ENCODE measurements at regions not wholly inside any gene's neighbourhood (a gene's known extent, or its start where the extent isn't known, plus 50 kb on each side); places are given as distances from the start of the nearest gene placed in this dataset.

DNA sequence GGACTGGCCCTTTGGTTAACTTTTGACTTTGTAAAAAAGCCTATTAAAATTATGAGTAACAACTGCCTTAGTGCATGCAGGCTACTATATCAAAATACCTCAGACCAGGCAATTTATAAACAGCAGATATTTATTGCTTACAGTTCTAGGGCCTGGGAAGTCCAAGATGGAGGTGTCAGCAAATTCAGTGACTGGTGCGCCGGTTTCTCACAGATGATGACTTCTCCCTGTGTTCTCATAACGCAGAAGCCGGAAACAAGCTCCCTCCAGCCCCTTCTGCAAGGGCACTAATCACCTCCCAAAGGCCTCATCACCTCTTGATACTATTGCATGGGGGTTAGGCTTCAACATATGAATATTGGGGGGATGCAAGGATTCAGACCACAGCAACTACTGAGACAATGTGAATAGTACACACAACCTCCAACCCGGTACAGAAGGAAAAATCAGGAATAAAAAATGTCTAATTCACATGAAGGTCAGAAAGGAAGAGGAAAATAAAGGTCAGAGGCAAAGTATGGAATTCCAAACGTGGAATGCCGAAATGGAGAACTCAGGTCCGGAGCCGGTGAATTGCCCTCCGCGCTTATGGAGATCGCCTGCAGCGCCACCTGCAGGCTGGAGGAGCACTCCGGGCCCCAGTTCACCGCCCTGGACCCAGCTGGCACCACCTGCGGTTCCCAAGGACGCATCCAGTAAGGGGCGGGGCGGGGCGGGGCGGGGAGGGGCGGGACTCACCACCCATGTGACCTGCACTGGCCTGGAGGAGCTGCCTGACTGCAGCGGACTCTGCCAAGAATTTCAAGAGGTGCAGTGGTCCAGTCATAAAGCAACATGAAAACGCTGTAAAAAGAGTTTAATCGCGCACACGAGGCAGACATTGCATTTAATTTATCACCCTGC is 203.4 kb downstream of the KIF26A start (continued):
- no peak for TF ChIP-seq ZNF488 (tag by site-specific recombination; IDR thresholded peaks at IDR 0.05)
- TF ChIP-seq ZNF266 (tag by site-specific recombination; IDR thresholded peaks at IDR 0.05; ENCODE audit: low read depth): peak; percentile 14; the same call in 1 of the 2 replicates
- TF ChIP-seq ZNF214 (tag by site-specific recombination; IDR thresholded peaks at IDR 0.05; ENCODE audit: borderline replicate concordance): no peak
- TF ChIP-seq, protein P1, sequence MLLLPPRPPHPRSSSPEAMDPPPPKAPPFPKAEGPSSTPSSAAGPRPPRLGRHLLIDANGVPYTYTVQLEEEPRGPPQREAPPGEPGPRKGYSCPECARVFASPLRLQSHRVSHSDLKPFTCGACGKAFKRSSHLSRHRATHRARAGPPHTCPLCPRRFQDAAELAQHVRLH (tag by site-specific recombination; IDR thresholded peaks at IDR 0.05): 0 out of 2 replicates have a peak, but pooled peaks have one; percentile 48
- peak; percentile 44; the same call in 1 of the 2 replicates for TF ChIP-seq ZNF394 (tag by site-specific recombination; IDR thresholded peaks at IDR 0.05; ENCODE audit: borderline replicate concordance)
- TF ChIP-seq ZNF146 (tag by site-specific recombination; IDR thresholded peaks at IDR 0.05): 0 out of 2 replicates have a peak, but pooled peaks have one; percentile 10
- TF ChIP-seq, protein P2, sequence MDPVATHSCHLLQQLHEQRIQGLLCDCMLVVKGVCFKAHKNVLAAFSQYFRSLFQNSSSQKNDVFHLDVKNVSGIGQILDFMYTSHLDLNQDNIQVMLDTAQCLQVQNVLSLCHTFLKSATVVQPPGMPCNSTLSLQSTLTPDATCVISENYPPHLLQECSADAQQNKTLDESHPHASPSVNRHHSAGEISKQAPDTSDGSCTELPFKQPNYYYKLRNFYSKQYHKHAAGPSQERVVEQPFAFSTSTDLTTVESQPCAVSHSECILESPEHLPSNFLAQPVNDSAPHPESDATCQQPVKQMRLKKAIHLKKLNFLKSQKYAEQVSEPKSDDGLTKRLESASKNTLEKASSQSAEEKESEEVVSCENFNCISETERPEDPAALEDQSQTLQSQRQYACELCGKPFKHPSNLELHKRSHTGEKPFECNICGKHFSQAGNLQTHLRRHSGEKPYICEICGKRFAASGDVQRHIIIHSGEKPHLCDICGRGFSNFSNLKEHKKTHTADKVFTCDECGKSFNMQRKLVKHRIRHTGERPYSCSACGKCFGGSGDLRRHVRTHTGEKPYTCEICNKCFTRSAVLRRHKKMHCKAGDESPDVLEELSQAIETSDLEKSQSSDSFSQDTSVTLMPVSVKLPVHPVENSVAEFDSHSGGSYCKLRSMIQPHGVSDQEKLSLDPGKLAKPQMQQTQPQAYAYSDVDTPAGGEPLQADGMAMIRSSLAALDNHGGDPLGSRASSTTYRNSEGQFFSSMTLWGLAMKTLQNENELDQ (tag by site-specific recombination; IDR thresholded peaks at IDR 0.05; ENCODE audit: low read depth): no peak
- no peak for TF ChIP-seq TCF7L2 (IDR thresholded peaks at IDR 0.05; ENCODE audit: borderline replicate concordance, low read depth, low read length)
- peak; percentile 11; the same call in 1 of the 2 replicates for TF ChIP-seq ZNF558 (tag by site-specific recombination; IDR thresholded peaks at IDR 0.05)
- no peak; the same call in 1 of the 2 replicates for TF ChIP-seq ZNF157 (tag by site-specific recombination; IDR thresholded peaks at IDR 0.05)
- TF ChIP-seq BCL11A (tag by site-specific recombination; IDR thresholded peaks at IDR 0.05; ENCODE audit: low read depth): no peak
- TF ChIP-seq ZNF600 (tag by site-specific recombination; IDR thresholded peaks at IDR 0.05): peak; percentile 95
- no peak for TF ChIP-seq ZNF132 (tag by site-specific recombination; IDR thresholded peaks at IDR 0.05; ENCODE audit: borderline replicate concordance)
- TF ChIP-seq ZNF623 (tag by site-specific recombination; IDR thresholded peaks at IDR 0.05): no peak; the same call in 1 of the 2 replicates
- no peak for TF ChIP-seq ZNF555 (tag by site-specific recombination; conservative IDR thresholded peaks at IDR 0.05)
- TF ChIP-seq GLI4 (tag by site-specific recombination; IDR thresholded peaks at IDR 0.05): no peak
- peak; percentile 10 for TF ChIP-seq ZBTB26 (tag by site-specific recombination; optimal IDR thresholded peaks at IDR 0.05)
- no peak for TF ChIP-seq ZNF785 (tag by site-specific recombination; IDR thresholded peaks at IDR 0.05)
- TF ChIP-seq, protein P3, sequence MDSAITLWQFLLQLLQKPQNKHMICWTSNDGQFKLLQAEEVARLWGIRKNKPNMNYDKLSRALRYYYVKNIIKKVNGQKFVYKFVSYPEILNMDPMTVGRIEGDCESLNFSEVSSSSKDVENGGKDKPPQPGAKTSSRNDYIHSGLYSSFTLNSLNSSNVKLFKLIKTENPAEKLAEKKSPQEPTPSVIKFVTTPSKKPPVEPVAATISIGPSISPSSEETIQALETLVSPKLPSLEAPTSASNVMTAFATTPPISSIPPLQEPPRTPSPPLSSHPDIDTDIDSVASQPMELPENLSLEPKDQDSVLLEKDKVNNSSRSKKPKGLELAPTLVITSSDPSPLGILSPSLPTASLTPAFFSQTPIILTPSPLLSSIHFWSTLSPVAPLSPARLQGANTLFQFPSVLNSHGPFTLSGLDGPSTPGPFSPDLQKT (IDR thresholded peaks at IDR 0.05; ENCODE audit: borderline replicate concordance, low read depth, low read length): no peak
- no peak for TF ChIP-seq MEIS1 (CRISPR knock-in tag; IDR thresholded peaks at IDR 0.05; ENCODE audit: borderline replicate concordance)
- peak; percentile 63; the same call in 1 of the 2 replicates for TF ChIP-seq ZNF280D (tag by site-specific recombination; IDR thresholded peaks at IDR 0.05)
- TF ChIP-seq ZBTB7A (tag by site-specific recombination; IDR thresholded peaks at IDR 0.05; ENCODE audit: low read depth): no peak

Data from HEK293 (cell line).